A549 (cell line): ENCODE measurements at regions not wholly inside any gene's neighbourhood (a gene's known extent, or its start where the extent isn't known, plus 50 kb on each side); places are given as distances from the start of the nearest gene placed in this dataset.
A peak's percentile ranks its signal among the peaks of the same experiment; 100 is the strongest.

Experiments
- ATAC-seq, 2 experiments: fragments of 200-7000 bp in 1 of 2; fragments of >200 bp in 1 of 2; cut with Nextera tagmentation in 1 of 2; cut with Tn5 transposase in 1 of 2; 3 replicates each; pipeline versions ENCODE4 v1.8.0 to v1.9.1; 2018 to 2020; ENCODE audit warnings: mild to moderate bottlenecking in 1 of 2, moderate library complexity in 1 of 2
- CTCF ChIA-PET: fragments of 300-600 bp; sonication (Branson Sonifier 250); formaldehyde crosslinking; extraction: SDS; loops from one replicate; lab custom pipeline; 2021; ENCODE audit warnings: antibody characterized with exemption, inconsistent platforms; lab: Yijun Ruan, JAX
- POLR2A ChIA-PET: fragments of 350-600 bp; formaldehyde crosslinking; extraction: SDS; loops from one replicate; lab custom pipeline; 2021; ENCODE audit warnings: antibody characterized with exemption, inconsistent platforms; lab: Yijun Ruan, JAX
- DNase-seq, 2 experiments: peaks; one replicate each; pipeline versions ENCODE4 v3.0.0 to v3.0.0-alpha.2; 2011 to 2016; ENCODE audit warnings: low read depth in 1 of 2, low spot score in 1 of 2
- FAIRE-seq: peaks from 2 replicates; lab custom pipeline; 2011; peaks lifted over from hg19 to GRCh38; lab: Jason Lieb, UNC
- H3K27ac ChIP-seq, 2 experiments: fragments of >200 bp; sonication (Bioruptor Twin); formaldehyde crosslinking; 3 replicates each; pipeline ENCODE4 v1.5.1; 2016 to 2017
- H3K4me1 ChIP-seq: fragments of >200 bp; sonication (Bioruptor Twin); formaldehyde crosslinking; 3 replicates; pipeline ENCODE4 v1.6.1; 2016
- H3K4me2 ChIP-seq: fragments of >200 bp; sonication (Bioruptor Twin); formaldehyde crosslinking; 3 replicates; pipeline ENCODE4 v1.6.1; 2016
- H3K4me3 ChIP-seq: fragments of >200 bp; sonication (Bioruptor Twin); formaldehyde crosslinking; 3 replicates; pipeline ENCODE4 v1.5.1; 2016
- H3K9me3 ChIP-seq: fragments of >200 bp; sonication (Bioruptor Twin); formaldehyde crosslinking; 3 replicates; pipeline ENCODE4 v1.6.1; 2016
- CBX8 ChIP-seq: fragments of 200-600 bp; sonication (generic); IDR thresholded peaks from 2 replicates; pipeline ENCODE4 v1.6.1; 2016
- CEBPB ChIP-seq, 2 experiments: fragments of >200 bp in 1 of 2; sonication (Bioruptor Twin) in 1 of 2; formaldehyde crosslinking in 1 of 2; IDR thresholded peaks; 2 replicates each; pipeline ENCODE4 v1.6.1; 2012 to 2016
- EHMT2 ChIP-seq: fragments of 200-600 bp; sonication (generic); IDR thresholded peaks from 2 replicates; pipeline ENCODE4 v1.6.1; 2016; ENCODE audit warnings: antibody characterized with exemption, low read depth, mild to moderate bottlenecking, moderate library complexity
- ESRRA ChIP-seq: fragments of 150-350 bp; IDR thresholded peaks from 2 replicates; pipeline ENCODE4 v1.6.1; 2014; ENCODE audit warnings: mild to moderate bottlenecking, low read length, borderline replicate concordance
- FOSB ChIP-seq: fragments of 250-450 bp; sonication (Bioruptor Pico); IDR thresholded peaks from 2 replicates; pipeline ENCODE4 v1.5.0; 2020; ENCODE audit warnings: mild to moderate bottlenecking, moderate library complexity
- JUNB ChIP-seq: fragments of >200 bp; sonication (Bioruptor Twin); formaldehyde crosslinking; IDR thresholded peaks from 2 replicates; pipeline ENCODE4 v1.6.1; 2016
- MAZ ChIP-seq: fragments of 150-350 bp; IDR thresholded peaks from 2 replicates; pipeline ENCODE4 v1.6.1; 2014; ENCODE audit warnings: antibody characterized with exemption, low read depth, low read length, borderline replicate concordance
- MYC ChIP-seq: IDR thresholded peaks from 2 replicates; pipeline ENCODE4 v1.6.1; 2012; ENCODE audit warnings: mild to moderate bottlenecking, inconsistent platforms, low read length, improper control_type of control experiment, borderline replicate concordance
- NR3C1 ChIP-seq: fragments of >200 bp; sonication (Bioruptor Twin); formaldehyde crosslinking; IDR thresholded peaks from 3 replicates; pipeline ENCODE4 v1.6.1; 2017
- POLR2A ChIP-seq: IDR thresholded peaks from 2 replicates; pipeline ENCODE4 v1.6.1; 2012; ENCODE audit warnings: mild to moderate bottlenecking, low read length
- POLR2AphosphoS2 ChIP-seq: conservative IDR thresholded peaks from 2 replicates; pipeline ENCODE4 v1.6.1; 2012; ENCODE audit warnings: low read length, improper control_type of control experiment, inconsistent platforms
- RAD21 ChIP-seq, 2 experiments: fragments of >200 bp in 1 of 2; sonication (Bioruptor Twin) in 1 of 2; formaldehyde crosslinking in 1 of 2; IDR thresholded peaks in 1 of 2; conservative IDR thresholded peaks in 1 of 2; 2 replicates in 1 of 2; 3 replicates in 1 of 2; pipeline ENCODE4 v1.6.1; 2012 to 2018; ENCODE audit warnings: inconsistent platforms in 1 of 2
- RARB ChIP-seq: fragments of 250-450 bp; sonication (Bioruptor Pico); IDR thresholded peaks from 2 replicates; pipeline ENCODE4 v1.8.0; 2021; ENCODE audit warnings: mild to moderate bottlenecking, moderate library complexity
- RCOR1 ChIP-seq: fragments of 150-350 bp; IDR thresholded peaks from 2 replicates; pipeline ENCODE4 v1.6.1; 2014; ENCODE audit warnings: antibody characterized with exemption, low read length, low read depth
- RFX5 ChIP-seq: fragments of 450-650 bp; IDR thresholded peaks from 2 replicates; pipeline ENCODE4 v1.7.1; 2014; ENCODE audit warnings: antibody characterized with exemption, mild to moderate bottlenecking, moderate library complexity
- ZNF302 ChIP-seq: fragments of 250-450 bp; sonication (Bioruptor Pico); IDR thresholded peaks from 2 replicates; pipeline ENCODE4 v1.9.0; 2021; ENCODE audit warnings: inconsistent platforms, mild to moderate bottlenecking, moderate library complexity
- WGBS: methylation state at CpG from one replicate; pipeline ENCODE4 v1.1.6; 2017; ENCODE audit errors: missing lambda C conversion rate; 5-methylcytosine and 5-hydroxymethylcytosine counted together
- TF ChIP-seq, protein P1 (sequence below): IDR thresholded peaks from 2 replicates; pipeline ENCODE4 v1.6.1; 2012; ENCODE audit warnings: low read depth, borderline replicate concordance
- TF ChIP-seq, protein P2 (sequence below): fragments of 150-350 bp; IDR thresholded peaks from 2 replicates; pipeline ENCODE4 v1.6.1; 2014; ENCODE audit warnings: low read depth, mild to moderate bottlenecking, low read length
- TF ChIP-seq, protein P3 (sequence below): fragments of 250-450 bp; sonication (Bioruptor Pico); IDR thresholded peaks from 2 replicates; pipeline ENCODE4 v1.5.0; 2021; ENCODE audit warnings: mild to moderate bottlenecking, moderate library complexity, borderline replicate concordance
- TF ChIP-seq, protein P4 (sequence below): fragments of 200-600 bp; sonication (generic); IDR thresholded peaks from 2 replicates; pipeline ENCODE4 v1.6.1; 2016; ENCODE audit warnings: antibody characterized with exemption, mild to moderate bottlenecking, moderate library complexity
- TF ChIP-seq, protein P5 (sequence below): fragments of >200 bp; sonication (Bioruptor Twin); formaldehyde crosslinking; IDR thresholded peaks from 2 replicates; pipeline ENCODE4 v1.6.1; 2016
- TF ChIP-seq, protein P6 (sequence below): IDR thresholded peaks from 2 replicates; pipeline ENCODE4 v1.6.1; 2012
- TF ChIP-seq, protein P7 (sequence below): fragments of 450-650 bp; IDR thresholded peaks from 2 replicates; pipeline ENCODE4 v1.6.1; 2014; ENCODE audit warnings: antibody characterized with exemption
- TF ChIP-seq, protein P8 (sequence below): fragments of 250-450 bp; sonication (Bioruptor Pico); IDR thresholded peaks from 2 replicates; pipeline ENCODE4 v1.5.0; 2020; ENCODE audit warnings: low read depth, mild to moderate bottlenecking, moderate library complexity

DNA sequence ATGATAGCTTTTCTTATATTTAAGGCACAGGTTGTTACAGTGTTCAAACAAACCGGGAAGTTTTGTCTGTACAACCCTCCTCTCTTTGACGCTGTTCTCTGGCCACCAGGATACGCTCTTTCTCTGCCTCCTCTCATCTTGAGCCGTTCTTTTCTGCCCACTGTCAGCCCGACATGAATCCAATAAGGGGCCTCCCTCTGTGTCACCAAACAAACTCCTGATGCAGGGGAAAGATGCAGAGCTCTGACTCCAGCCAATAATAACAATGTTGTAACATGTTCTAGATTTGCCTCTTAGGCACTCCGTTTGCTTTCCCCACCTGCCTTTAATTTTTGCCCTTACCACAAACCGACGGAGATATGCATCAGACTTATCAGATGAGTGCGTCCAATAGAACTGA, 449.3 kb downstream of the SLC4A3 start:
- ATAC-seq (no peak), DNase-seq (no peak), FAIRE-seq (no peak)
- TF ChIP-seq, protein P1, sequence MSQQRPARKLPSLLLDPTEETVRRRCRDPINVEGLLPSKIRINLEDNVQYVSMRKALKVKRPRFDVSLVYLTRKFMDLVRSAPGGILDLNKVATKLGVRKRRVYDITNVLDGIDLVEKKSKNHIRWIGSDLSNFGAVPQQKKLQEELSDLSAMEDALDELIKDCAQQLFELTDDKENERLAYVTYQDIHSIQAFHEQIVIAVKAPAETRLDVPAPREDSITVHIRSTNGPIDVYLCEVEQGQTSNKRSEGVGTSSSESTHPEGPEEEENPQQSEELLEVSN: no peak
- TF ChIP-seq MAZ: no peak
- no peak for TF ChIP-seq POLR2A
- TF ChIP-seq ZNF302: no peak
- no peak for TF ChIP-seq CEBPB (IDR thresholded peaks at IDR 0.05)
- no peak for TF ChIP-seq JUNB
- no peak for TF ChIP-seq FOSB
- TF ChIP-seq, protein P2, sequence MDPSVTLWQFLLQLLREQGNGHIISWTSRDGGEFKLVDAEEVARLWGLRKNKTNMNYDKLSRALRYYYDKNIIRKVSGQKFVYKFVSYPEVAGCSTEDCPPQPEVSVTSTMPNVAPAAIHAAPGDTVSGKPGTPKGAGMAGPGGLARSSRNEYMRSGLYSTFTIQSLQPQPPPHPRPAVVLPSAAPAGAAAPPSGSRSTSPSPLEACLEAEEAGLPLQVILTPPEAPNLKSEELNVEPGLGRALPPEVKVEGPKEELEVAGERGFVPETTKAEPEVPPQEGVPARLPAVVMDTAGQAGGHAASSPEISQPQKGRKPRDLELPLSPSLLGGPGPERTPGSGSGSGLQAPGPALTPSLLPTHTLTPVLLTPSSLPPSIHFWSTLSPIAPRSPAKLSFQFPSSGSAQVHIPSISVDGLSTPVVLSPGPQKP: no peak
- TF ChIP-seq RCOR1: no peak
- no peak for TF ChIP-seq CBX8
- TF ChIP-seq, protein P3, sequence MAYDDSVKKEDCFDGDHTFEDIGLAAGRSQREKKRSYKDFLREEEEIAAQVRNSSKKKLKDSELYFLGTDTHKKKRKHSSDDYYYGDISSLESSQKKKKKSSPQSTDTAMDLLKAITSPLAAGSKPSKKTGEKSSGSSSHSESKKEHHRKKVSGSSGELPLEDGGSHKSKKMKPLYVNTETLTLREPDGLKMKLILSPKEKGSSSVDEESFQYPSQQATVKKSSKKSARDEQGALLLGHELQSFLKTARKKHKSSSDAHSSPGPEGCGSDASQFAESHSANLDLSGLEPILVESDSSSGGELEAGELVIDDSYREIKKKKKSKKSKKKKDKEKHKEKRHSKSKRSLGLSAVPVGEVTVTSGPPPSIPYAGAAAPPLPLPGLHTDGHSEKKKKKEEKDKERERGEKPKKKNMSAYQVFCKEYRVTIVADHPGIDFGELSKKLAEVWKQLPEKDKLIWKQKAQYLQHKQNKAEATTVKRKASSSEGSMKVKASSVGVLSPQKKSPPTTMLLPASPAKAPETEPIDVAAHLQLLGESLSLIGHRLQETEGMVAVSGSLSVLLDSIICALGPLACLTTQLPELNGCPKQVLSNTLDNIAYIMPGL (CRISPR knock-in tag): no peak
- TF ChIP-seq MYC: no peak
- TF ChIP-seq ESRRA: no peak
- TF ChIP-seq, protein P4, sequence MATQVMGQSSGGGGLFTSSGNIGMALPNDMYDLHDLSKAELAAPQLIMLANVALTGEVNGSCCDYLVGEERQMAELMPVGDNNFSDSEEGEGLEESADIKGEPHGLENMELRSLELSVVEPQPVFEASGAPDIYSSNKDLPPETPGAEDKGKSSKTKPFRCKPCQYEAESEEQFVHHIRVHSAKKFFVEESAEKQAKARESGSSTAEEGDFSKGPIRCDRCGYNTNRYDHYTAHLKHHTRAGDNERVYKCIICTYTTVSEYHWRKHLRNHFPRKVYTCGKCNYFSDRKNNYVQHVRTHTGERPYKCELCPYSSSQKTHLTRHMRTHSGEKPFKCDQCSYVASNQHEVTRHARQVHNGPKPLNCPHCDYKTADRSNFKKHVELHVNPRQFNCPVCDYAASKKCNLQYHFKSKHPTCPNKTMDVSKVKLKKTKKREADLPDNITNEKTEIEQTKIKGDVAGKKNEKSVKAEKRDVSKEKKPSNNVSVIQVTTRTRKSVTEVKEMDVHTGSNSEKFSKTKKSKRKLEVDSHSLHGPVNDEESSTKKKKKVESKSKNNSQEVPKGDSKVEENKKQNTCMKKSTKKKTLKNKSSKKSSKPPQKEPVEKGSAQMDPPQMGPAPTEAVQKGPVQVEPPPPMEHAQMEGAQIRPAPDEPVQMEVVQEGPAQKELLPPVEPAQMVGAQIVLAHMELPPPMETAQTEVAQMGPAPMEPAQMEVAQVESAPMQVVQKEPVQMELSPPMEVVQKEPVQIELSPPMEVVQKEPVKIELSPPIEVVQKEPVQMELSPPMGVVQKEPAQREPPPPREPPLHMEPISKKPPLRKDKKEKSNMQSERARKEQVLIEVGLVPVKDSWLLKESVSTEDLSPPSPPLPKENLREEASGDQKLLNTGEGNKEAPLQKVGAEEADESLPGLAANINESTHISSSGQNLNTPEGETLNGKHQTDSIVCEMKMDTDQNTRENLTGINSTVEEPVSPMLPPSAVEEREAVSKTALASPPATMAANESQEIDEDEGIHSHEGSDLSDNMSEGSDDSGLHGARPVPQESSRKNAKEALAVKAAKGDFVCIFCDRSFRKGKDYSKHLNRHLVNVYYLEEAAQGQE: no peak
- TF ChIP-seq, protein P5, sequence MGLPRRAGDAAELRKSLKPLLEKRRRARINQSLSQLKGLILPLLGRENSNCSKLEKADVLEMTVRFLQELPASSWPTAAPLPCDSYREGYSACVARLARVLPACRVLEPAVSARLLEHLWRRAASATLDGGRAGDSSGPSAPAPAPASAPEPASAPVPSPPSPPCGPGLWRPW: no peak
- no peak for TF ChIP-seq RAD21 (conservative IDR thresholded peaks at IDR 0.05 in 1 of 2, IDR thresholded peaks at IDR 0.05 in 1 of 2)
- no peak for TF ChIP-seq EHMT2
- TF ChIP-seq RFX5: no peak
- no peak for TF ChIP-seq NR3C1
- Histone ChIP-seq H3K4me2 (no peak overlapping the region), H3K4me3 (no peak overlapping the region), H3K27ac (no peak overlapping the region), H3K4me1 (peaks cover 16% of the 10 kb centered on the region), H3K9me3 (no peaks in the 10 kb centered on the region)
- 84% methylated on average over 9 of the region's 9 CpGs for WGBS
- ChIA-PET POLR2A (no interaction called here), CTCF (interaction anchor here (1.3 kb wide), 1 partner anchor 71 kb away, joined by 3 read pairs; no protein-coding TSS in a partner anchor)

DNA sequence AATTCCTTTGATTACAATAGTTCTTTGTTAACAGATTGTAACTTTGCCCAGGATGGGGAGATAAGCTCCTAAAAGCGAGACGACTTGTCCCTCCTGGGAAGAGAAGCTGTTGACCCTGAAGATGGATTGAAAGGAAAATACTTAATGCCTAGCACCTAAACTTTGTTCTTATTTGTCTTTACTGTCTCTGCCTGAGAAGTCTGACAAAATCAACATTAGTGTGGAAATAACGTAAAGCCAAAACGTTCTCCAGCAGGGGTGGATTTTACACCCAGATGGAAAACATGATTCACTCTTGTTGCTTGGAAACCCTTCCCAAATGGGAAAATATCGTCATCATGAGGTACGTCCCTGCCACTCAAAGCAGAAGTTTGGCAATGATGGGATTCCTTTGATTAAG, 450.1 kb downstream of the SLC4A3 start:
- POLR2A ChIA-PET: no interaction called here
- DNase-seq (peak in 1 of 2 experiments; percentile 54), ATAC-seq (no peak), FAIRE-seq (no peak)
- H3K4me2 ChIP-seq: peak overlapping the region; percentile 50
- no peak overlapping the region for H3K27ac ChIP-seq
- peaks cover 16% of the 10 kb centered on the region for H3K4me1 ChIP-seq
- 32% methylated on average over 6 of the region's 6 CpGs for WGBS
- TF ChIP-seq, protein P6, sequence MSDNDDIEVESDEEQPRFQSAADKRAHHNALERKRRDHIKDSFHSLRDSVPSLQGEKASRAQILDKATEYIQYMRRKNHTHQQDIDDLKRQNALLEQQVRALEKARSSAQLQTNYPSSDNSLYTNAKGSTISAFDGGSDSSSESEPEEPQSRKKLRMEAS: no peak
- TF ChIP-seq POLR2AphosphoS2: no peak
- TF ChIP-seq, protein P5: no peak
- TF ChIP-seq, protein P7, sequence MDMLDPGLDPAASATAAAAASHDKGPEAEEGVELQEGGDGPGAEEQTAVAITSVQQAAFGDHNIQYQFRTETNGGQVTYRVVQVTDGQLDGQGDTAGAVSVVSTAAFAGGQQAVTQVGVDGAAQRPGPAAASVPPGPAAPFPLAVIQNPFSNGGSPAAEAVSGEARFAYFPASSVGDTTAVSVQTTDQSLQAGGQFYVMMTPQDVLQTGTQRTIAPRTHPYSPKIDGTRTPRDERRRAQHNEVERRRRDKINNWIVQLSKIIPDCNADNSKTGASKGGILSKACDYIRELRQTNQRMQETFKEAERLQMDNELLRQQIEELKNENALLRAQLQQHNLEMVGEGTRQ: no peak
- TF ChIP-seq, protein P8, sequence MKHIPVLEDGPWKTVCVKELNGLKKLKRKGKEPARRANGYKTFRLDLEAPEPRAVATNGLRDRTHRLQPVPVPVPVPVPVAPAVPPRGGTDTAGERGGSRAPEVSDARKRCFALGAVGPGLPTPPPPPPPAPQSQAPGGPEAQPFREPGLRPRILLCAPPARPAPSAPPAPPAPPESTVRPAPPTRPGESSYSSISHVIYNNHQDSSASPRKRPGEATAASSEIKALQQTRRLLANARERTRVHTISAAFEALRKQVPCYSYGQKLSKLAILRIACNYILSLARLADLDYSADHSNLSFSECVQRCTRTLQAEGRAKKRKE (CRISPR knock-in tag): no peak
- TF ChIP-seq RARB (CRISPR knock-in tag): no peak
- no peaks in the 10 kb centered on the region for H3K9me3 ChIP-seq
- H3K4me3 ChIP-seq: no peak overlapping the region
- CTCF ChIA-PET: no interaction called here
